SK-N-SH treated with all-trans-retinoic acid at 6 μM for 48 hours (cell line): ENCODE measurements at regions not wholly inside any gene's neighbourhood (a gene's known extent, or its start where the extent isn't known, plus 50 kb on each side); places are given as distances from the start of the nearest gene placed in this dataset.
A peak's percentile ranks its signal among the peaks of the same experiment; 100 is the strongest.

Experiments used
- ATAC-seq: fragments of 200-7000 bp; cut with Tn5 transposase; 3 replicates; pipeline ENCODE4 v1.9.1; 2020; ENCODE audit warnings: mild to moderate bottlenecking, moderate library complexity
- ARNTL ChIP-seq: fragments of 450-650 bp; formaldehyde crosslinking; IDR thresholded peaks from 2 replicates; pipeline ENCODE4 v1.5.0; 2020; ENCODE audit warnings: low read depth, mild to moderate bottlenecking, moderate library complexity, borderline replicate concordance
- BACH2 ChIP-seq: fragments of 250-450 bp; sonication (Bioruptor Pico); IDR thresholded peaks from 2 replicates; pipeline ENCODE4 v1.9.0; 2021; ENCODE audit warnings: mild to moderate bottlenecking, borderline replicate concordance
- CREB5 ChIP-seq: fragments of 250-450 bp; sonication (Bioruptor Pico); IDR thresholded peaks from 2 replicates; pipeline ENCODE4 v1.5.1; 2020; ENCODE audit warnings: low read depth, mild to moderate bottlenecking, moderate library complexity
- CSDC2 ChIP-seq: fragments of 250-450 bp; sonication (Bioruptor Pico); IDR thresholded peaks from 2 replicates; pipeline ENCODE4 v1.5.0; 2020; ENCODE audit warnings: mild to moderate bottlenecking, moderate library complexity
- CSRNP3 ChIP-seq: fragments of 250-450 bp; sonication (Bioruptor Pico); IDR thresholded peaks from 2 replicates; pipeline ENCODE4 v1.5.1; 2021; ENCODE audit warnings: mild to moderate bottlenecking, moderate library complexity
- ESRRG ChIP-seq: fragments of 250-450 bp; sonication (Bioruptor Pico); IDR thresholded peaks from 2 replicates; pipeline ENCODE4 v1.6.1; 2021; ENCODE audit warnings: mild to moderate bottlenecking
- GLIS3 ChIP-seq: fragments of 250-450 bp; sonication (Bioruptor Pico); IDR thresholded peaks from 2 replicates; pipeline ENCODE4 v1.5.0; 2020; ENCODE audit warnings: mild to moderate bottlenecking, moderate library complexity
- ISL1 ChIP-seq: fragments of 250-450 bp; sonication (Bioruptor Pico); IDR thresholded peaks from 2 replicates; pipeline ENCODE4 v2.1.2; 2022; ENCODE audit warnings: mild to moderate bottlenecking, moderate library complexity
- OSR1 ChIP-seq: fragments of 250-450 bp; sonication (Bioruptor Pico); IDR thresholded peaks from 2 replicates; pipeline ENCODE4 v1.8.0; 2022; ENCODE audit warnings: moderate library complexity, mild to moderate bottlenecking, inconsistent platforms
- PATZ1 ChIP-seq: fragments of 250-450 bp; sonication (Bioruptor Pico); IDR thresholded peaks from 2 replicates; pipeline ENCODE4 v1.8.0; 2020; ENCODE audit warnings: mild to moderate bottlenecking, moderate library complexity, borderline replicate concordance
- POU6F1 ChIP-seq: fragments of 250-450 bp; sonication (Bioruptor Pico); IDR thresholded peaks from 2 replicates; pipeline ENCODE4 v1.8.0; 2021; ENCODE audit warnings: low read depth, mild to moderate bottlenecking, moderate library complexity, borderline replicate concordance
- PPARA ChIP-seq: fragments of 250-450 bp; sonication (Bioruptor Pico); IDR thresholded peaks from 2 replicates; pipeline ENCODE4 v1.5.0; 2020; ENCODE audit warnings: mild to moderate bottlenecking, borderline replicate concordance
- RARB ChIP-seq: fragments of 250-450 bp; sonication (Bioruptor Pico); IDR thresholded peaks from 2 replicates; pipeline ENCODE4 v1.8.0; 2021; ENCODE audit warnings: mild to moderate bottlenecking, moderate library complexity
- SNAI2 ChIP-seq: fragments of 250-450 bp; sonication (Bioruptor Pico); IDR thresholded peaks from 2 replicates; pipeline ENCODE4 v1.5.0; 2020; ENCODE audit warnings: mild to moderate bottlenecking, moderate library complexity
- TCF4 ChIP-seq: fragments of 250-450 bp; sonication (Bioruptor Pico); IDR thresholded peaks from 2 replicates; pipeline ENCODE4 v1.8.0; 2021; ENCODE audit warnings: mild to moderate bottlenecking, moderate library complexity, borderline replicate concordance
- TOX ChIP-seq: fragments of 250-450 bp; sonication (Bioruptor Pico); IDR thresholded peaks from 2 replicates; pipeline ENCODE4 v1.8.0; 2021; ENCODE audit warnings: mild to moderate bottlenecking, moderate library complexity, borderline replicate concordance
- TSHZ2 ChIP-seq: fragments of 250-450 bp; sonication (Bioruptor Pico); IDR thresholded peaks from 2 replicates; pipeline ENCODE4 v1.5.0; 2020; ENCODE audit warnings: mild to moderate bottlenecking, moderate library complexity
- ZC3H10 ChIP-seq: fragments of 250-450 bp; sonication (Bioruptor Pico); IDR thresholded peaks from 2 replicates; pipeline ENCODE4 v1.5.1; 2021; ENCODE audit warnings: mild to moderate bottlenecking, moderate library complexity
- ZFP3 ChIP-seq: fragments of 250-450 bp; sonication (Bioruptor Pico); IDR thresholded peaks from 2 replicates; pipeline ENCODE4 v1.5.0; 2020; ENCODE audit warnings: mild to moderate bottlenecking, moderate library complexity
- ZFP30 ChIP-seq: fragments of 450-650 bp; formaldehyde crosslinking; IDR thresholded peaks from 2 replicates; pipeline ENCODE4 v1.5.0; 2022; ENCODE audit warnings: mild to moderate bottlenecking, moderate library complexity
- ZNF565 ChIP-seq: fragments of 450-650 bp; formaldehyde crosslinking; conservative IDR thresholded peaks from 2 replicates; pipeline ENCODE4 v1.5.0; 2020; ENCODE audit warnings: low read depth, mild to moderate bottlenecking, moderate library complexity
- ZNF70 ChIP-seq: fragments of 450-650 bp; formaldehyde crosslinking; IDR thresholded peaks from 2 replicates; pipeline ENCODE4 v1.5.0; 2020; ENCODE audit warnings: mild to moderate bottlenecking, moderate library complexity

GRCh38 chr9:82260691-82261090 is 272.1 kb downstream of the SPATA31D1 start:
- no peak for ATAC-seq
- TF ChIP-seq OSR1 (CRISPR knock-in tag), result no peak
- no peak for TF ChIP-seq RARB (CRISPR knock-in tag)
- TF ChIP-seq ZC3H10 (CRISPR knock-in tag), result no peak
- no peak for TF ChIP-seq ESRRG
- TF ChIP-seq TOX, result no peak

- TF ChIP-seq OSR1 (CRISPR knock-in tag) (no peak), ARNTL (CRISPR knock-in tag) (no peak), TSHZ2 (no peak), ZFP30 (CRISPR knock-in tag) (no peak), ESRRG (no peak), PPARA (CRISPR knock-in tag) (no peak), ISL1 (CRISPR knock-in tag) (no peak), ZFP3 (no peak), ZNF565 (CRISPR knock-in tag) (no peak), CSDC2 (CRISPR knock-in tag) (no peak), SNAI2 (CRISPR knock-in tag) (no peak), PATZ1 (no peak), BACH2 (CRISPR knock-in tag) (no peak), POU6F1 (no peak), RARB (CRISPR knock-in tag) (no peak), CSRNP3 (CRISPR knock-in tag) (no peak)
- no peak for ATAC-seq
These were observed 275.0 kb downstream of the SPATA31D1 start for GRCh38 chr9:82263619-82264018.

GRCh38 chr9:82271106-82271561 is 282.6 kb downstream of the SPATA31D1 start:
- TF ChIP-seq ISL1 (CRISPR knock-in tag), result no peak
- TF ChIP-seq TCF4, result no peak
- TF ChIP-seq PPARA (CRISPR knock-in tag), result no peak
- no peak for TF ChIP-seq ZNF70 (CRISPR knock-in tag)
- no peak for TF ChIP-seq GLIS3 (CRISPR knock-in tag)
- no peak for TF ChIP-seq ESRRG
- no peak for TF ChIP-seq CREB5 (CRISPR knock-in tag)
- no peak for TF ChIP-seq ARNTL (CRISPR knock-in tag)
- TF ChIP-seq ZFP30 (CRISPR knock-in tag), result no peak
- TF ChIP-seq ZC3H10 (CRISPR knock-in tag), result no peak
- TF ChIP-seq, all 23 proteins: peak for 0
- ATAC-seq, result peak; percentile 73
